GM19023 (cell line): ENCODE measurements at regions not wholly inside any gene's neighbourhood (a gene's known extent, or its start where the extent isn't known, plus 50 kb on each side); places are given as distances from the start of the nearest gene placed in this dataset.
"Not testable (repeated sequence)": the region's sequence is repeated elsewhere in the genome, so short reads cannot be mapped to it uniquely, and the experiment has no call there.

Experiments used
- ATAC-seq: cut with Tn5 transposase; IDR thresholded peaks from one replicate; pipeline ENCODE4 v1.9.1; 2021; ENCODE audit warnings: mild to moderate bottlenecking, moderate library complexity; ENCODE audit not compliant: unreplicated experiment

DNA sequence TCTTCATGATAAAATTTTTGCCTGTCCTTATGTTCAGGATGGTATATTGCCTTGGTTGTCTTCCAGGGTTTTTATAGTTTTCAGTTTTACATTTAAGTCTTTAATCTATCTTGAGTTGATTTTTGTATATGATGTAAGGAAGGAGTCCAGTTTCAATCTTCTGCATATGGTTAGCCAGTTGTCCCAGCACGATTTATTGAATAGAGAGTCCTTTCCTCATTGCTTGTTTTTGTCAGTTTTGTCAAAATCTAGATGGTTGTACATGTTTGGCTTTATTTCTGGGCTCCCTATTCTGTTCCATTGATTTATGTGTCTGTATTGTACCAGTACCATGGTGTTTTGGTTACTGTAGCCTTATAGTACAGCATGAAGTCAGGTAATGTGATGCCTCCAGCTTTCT, 91.6 kb upstream of the FAM98A start:
- not testable (repeated sequence) for ATAC-seq

DNA sequence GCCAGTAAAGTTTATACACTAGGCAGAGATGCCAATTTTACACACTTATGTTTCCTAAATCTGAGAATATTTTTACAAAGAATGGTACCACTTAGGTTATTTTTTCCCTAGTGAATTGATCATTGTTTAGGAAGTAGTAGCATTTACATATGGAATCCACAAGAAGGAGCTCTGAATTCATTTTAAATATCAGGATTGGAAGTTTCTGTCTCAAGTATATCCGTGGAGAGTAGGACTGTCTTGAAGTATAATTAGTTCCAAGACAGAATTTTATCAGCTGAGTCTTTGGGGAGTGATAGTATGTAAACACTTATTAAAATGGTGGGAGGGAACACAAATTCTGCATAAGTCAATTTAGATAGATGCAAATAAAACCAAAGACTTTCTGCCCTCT, 82.3 kb upstream of the FAM98A start:
- ATAC-seq, result no peak

DNA sequence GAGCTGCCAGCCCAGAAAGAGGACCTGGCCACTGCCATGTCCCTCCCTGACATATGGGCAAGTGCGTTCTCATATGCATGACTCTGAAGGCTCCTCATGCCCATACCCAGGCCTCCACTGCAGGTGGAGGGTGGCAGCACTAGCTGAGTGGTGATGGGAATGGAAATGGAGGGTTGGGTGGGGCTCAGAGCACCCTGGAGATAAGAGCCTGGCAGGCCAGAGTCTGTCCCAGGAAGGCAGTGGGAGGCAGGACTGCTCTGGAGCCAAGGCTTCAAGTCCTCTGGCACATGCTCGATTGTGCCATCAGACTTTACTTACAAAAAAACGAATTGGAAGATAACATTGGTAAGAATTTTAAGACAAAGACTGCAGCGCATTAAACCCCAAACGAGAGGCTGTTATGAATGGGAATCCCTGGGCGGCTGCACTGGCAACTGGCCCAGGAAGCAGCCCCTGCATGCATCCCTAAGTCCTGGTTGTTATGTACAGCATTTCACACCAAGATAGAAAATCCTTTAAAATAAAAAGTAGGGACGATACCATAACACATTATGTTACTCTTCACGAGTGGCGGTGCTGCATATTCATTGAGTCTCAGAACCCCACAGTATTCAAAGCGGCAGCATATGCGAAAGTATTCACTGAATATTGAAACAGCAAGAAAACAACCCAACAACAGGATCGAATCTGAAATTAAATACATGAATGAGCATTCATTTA, 81.7 kb upstream of the FAM98A start:
- ATAC-seq, result no peak

DNA sequence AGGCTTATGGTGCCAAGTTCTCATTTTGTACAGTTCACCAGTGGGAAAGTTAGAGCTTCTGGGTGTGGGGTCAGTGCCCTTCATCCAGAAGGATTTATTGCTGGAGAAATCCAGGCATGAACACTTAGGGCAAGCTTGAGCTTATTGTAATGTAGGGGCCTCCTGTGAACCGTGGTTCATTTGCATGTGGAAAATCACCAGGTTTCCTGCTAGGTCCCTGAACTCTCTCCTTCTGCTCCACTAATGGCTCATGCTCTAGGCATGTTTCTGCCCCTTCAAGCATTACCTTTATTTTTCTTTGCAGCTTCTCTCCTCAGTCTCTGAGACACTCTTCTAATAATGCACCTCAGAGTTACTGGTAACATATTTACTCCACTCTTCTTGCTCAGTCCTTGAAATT, 79.3 kb upstream of the FAM98A start:
- no peak for ATAC-seq

DNA sequence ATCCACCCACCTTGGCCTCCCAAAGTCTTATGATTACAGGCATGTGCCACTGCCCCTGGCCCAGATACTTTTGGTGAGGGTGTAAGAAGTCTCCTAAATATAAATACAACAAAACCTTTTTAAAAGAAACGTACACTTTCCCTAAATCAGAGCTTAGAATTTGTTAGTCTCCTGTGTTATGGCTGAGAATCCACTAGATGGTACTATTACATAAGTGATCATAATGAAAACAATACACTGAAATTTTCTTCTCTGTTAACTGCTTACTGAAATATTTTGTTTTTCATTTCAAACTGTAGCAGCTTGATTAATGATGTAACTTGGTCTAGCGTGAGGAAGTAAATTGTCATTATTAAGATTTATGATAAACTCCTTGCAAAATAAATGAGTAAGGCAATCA, 74.8 kb upstream of the FAM98A start:
- no peak for ATAC-seq

DNA sequence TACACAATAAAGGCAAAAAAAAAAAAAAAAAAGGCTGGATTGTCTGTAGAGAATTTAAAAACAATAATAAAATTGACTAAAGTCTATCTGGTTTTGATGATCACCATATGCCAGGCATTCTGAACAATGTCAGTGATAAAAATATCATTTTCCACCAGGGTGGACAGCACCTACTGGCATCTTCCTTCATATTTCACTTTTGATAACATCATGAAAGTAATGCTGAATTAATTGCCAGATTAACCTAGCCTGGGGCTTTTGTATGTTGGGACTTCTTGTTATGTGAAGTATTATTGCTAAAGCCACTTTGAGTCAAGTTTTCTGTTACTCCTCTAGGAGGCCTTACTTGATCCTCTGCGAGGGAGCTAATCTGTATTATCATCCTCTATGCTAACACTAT, 73.8 kb upstream of the FAM98A start:
- ATAC-seq, result no peak

DNA sequence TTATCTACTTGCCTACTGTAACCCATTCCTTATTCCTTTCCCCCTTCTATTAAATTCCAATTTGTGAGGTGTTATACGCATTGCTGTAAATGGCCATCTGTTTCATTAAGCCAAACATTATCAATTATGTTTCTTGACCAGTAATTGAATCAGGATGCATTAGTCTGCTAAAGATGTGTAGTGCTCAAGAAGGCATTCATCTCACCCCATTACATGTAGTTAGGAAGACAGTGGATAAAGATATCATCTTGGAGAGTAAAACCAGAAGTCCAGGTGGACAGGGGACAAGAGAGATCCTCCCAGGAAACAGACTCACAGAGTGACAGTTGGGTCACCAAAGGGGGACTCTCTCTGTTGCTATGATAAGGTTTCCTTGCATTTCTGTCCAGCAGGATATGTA, 73.3 kb upstream of the FAM98A start:
- ATAC-seq, result no peak

DNA sequence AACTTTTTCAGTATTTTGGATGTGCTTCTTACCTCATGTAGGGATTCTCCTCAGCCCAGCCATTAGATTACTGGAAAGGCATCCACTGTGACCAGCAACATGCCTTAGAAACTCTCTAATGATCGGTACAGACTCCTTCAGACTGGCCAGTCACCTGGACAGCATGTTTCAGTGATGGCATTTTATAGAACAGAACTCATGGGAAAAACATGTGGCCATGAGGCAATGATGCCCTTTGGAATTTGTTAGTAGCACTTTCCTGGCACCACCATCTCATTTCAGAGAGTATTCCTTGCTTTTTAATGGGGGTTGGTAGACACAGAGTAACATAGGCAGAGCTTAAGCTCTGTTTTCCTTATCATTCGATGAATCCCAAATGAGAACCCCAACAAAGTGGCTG, 72.1 kb upstream of the FAM98A start:
- ATAC-seq, result no peak

DNA sequence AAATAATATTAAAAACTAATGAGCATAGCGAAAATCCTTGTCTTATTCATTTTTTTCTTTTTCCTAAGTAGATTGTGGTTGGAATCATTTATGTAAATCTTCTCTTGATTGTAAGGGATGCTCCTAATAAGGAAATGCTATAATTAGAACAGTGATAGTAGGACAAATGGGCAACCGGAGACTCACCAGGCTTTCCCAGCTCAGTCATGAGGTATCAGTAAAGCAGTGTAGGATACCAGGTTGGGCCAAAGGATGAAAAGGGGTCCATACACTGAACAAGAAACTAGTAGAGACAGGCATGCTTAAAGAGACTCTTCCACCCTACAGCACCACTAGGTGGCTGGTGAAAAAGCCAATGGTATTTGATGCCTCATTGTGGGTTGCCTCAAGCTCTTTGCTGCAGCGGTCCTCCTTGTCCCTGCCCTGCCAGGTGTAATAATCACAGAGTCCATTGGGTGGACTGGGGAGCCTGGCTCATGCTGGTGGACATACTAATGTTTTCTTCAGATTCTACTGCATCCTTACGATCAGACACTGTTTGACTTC, 71.4 kb upstream of the FAM98A start:
- no peak for ATAC-seq

DNA sequence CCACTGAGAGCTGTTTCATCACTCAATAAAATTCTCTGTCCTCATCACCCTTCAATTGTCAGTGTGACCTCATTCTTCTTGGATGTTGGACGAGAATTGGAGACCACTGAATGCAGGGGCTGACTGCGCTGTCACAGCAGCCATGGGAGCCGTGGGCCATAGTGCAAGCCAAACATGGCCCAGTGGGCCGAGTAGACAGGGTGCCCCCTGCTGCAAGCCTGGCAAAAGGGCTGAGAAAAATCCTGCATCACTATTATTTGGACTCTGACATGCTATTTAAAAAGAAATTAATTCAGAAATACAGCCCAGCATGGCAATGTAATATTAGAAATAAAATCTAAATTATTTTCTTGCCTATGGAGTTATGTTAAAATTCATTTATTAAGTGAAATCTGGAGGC, 67.8 kb upstream of the FAM98A start:
- no peak for ATAC-seq

DNA sequence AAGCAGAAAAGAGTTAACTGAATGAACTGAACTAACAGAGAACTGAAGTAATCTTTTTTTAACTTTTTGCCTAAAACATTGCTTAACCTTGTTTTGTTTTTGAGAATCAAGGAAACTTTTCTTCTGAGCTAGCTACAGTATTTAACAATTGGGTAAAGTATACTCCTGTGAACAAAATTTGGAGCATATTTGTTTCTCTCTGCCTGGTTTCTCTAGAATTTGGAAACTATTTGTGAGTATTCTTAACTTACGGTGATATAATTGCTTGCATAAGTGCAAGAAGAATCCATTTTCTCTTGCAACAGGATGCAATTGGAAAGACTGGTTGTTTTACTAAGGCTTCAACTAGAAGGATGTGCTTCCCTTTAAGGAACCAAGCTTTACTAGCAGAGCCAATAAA, 65.9 kb upstream of the FAM98A start:
- ATAC-seq, result no peak

DNA sequence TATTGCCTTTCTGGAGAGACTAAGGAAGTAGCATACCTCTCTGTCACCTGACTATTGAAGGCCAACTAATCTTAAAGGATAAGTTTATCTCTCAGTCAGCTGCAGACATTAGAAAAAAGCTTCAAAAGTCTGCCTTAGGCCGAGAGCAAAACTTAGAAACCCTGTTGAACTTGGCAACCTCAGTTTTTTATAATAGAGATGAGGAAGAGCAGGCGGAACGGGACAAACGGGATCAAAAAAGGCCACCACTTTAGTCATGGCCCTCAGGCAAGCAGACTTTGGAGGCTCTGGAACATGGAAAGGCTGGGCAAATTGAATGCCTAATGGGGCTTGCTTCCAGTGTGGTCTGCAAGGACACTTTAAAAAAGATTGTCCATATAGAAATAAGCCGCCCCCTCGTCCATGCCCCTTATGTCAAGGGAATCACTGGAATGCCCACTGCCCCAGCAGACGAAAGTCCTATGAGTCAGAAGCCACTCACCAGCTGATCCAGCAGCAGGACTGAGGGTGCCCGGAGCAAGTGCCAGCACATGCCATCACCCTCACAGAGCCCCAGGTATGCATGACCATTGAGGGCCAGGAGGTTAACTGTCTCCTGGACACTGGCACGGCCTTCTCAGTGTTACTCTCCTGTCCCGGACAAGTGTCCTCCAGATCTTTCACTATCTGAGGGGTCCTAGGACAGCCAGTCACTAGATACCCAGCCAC, 61.5 kb upstream of the FAM98A start:
- ATAC-seq, result no peak

DNA sequence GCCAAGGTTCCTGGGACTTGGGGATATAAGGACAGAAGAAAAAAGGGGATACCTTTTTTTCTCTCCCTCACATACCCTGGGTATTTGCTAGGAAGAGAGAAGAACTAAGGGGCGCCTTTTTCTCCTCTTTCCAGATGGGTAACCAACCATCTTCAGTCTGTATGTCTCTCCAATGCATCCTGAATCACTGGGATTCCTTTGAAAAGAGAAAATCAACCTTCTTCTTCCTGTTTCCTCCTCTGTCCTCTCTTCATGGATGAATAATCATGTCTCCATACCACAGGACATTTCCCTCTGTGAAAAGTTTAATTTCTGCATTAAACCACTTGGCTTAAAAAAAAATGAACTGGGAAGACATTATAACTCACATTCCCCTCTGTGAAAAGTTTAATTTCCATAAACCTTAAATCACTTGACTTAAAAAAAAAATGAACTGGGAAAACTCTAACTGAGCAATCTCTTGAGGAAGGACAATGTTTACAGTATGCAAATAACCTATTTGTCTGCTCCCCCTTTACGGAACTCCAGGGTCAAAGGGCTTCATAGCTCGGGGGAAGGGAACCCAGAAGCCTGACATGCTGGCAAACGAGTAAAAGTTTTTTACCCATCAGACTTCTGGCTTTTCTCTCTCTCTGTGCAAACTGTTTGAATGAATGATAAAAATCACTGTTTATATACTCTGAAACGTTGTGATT, 56.7 kb upstream of the FAM98A start:
- ATAC-seq, result no peak

DNA sequence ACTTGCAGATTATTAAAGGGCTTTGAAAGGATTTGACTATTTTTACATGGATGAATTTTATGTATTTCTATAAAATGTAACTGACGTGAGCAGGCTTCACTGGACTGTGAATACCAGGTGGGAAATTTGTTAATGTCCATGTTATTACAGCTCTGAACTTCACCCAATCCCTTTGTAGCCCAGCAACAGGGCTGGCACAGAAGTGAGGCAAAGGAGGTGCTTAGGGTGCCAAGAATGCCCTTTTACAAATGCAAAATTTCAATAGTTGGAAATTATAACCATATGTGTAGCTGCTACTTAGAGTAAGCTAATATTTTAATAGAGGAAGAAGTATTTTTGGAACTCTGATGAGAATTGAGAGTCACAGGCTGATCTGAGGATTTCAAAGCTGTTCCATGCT, 53.7 kb upstream of the FAM98A start:
- ATAC-seq, result no peak

DNA sequence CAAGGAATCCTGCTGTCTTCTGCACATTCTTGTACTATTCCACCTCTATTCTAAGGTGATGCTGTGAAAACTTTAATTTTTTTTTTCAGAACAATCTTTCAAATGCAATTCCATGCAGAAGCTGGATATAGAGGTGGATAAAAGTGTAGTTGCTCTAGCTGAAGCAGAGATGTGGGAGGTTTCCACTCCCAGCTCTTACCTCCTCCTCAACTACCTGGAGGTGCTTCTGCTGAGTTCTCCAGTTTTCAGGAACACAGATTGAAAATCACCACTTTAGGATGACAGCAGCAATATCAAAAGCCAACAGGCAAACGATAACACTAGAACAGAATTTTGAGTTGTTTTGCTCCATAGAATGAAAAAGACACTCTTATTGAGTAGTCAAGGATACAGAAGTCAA, 51.1 kb upstream of the FAM98A start:
- ATAC-seq, result no peak
